RWPE1 (cell line): ENCODE measurements at regions not wholly inside any gene's neighbourhood (a gene's known extent, or its start where the extent isn't known, plus 50 kb on each side); places are given as distances from the start of the nearest gene placed in this dataset.

Experiments
- CTCF ChIA-PET: fragments of 350-600 bp; sonication (Branson Sonifier 250); formaldehyde crosslinking; extraction: SDS; loops from one replicate; lab custom pipeline; 2021; lab: Yijun Ruan, JAX
- POLR2A ChIA-PET: fragments of 400-600 bp; formaldehyde crosslinking; extraction: SDS; loops from one replicate; lab custom pipeline; 2020; ENCODE audit warnings: antibody characterized with exemption; ENCODE audit not compliant: low non-redundant PET; lab: Yijun Ruan, JAX
- DNase-seq: peaks from one replicate; pipeline ENCODE4 v3.0.0; 2012; ENCODE audit warnings: low spot score
- H3K27ac ChIP-seq: fragments of 450-650 bp; 2 replicates; pipeline ENCODE4 v1.5.1; 2017
- CTCF ChIP-seq: fragments of 450-650 bp; conservative IDR thresholded peaks from 2 replicates; pipeline ENCODE4 v1.5.1; 2017; ENCODE audit warnings: low read depth, mild to moderate bottlenecking

DNA sequence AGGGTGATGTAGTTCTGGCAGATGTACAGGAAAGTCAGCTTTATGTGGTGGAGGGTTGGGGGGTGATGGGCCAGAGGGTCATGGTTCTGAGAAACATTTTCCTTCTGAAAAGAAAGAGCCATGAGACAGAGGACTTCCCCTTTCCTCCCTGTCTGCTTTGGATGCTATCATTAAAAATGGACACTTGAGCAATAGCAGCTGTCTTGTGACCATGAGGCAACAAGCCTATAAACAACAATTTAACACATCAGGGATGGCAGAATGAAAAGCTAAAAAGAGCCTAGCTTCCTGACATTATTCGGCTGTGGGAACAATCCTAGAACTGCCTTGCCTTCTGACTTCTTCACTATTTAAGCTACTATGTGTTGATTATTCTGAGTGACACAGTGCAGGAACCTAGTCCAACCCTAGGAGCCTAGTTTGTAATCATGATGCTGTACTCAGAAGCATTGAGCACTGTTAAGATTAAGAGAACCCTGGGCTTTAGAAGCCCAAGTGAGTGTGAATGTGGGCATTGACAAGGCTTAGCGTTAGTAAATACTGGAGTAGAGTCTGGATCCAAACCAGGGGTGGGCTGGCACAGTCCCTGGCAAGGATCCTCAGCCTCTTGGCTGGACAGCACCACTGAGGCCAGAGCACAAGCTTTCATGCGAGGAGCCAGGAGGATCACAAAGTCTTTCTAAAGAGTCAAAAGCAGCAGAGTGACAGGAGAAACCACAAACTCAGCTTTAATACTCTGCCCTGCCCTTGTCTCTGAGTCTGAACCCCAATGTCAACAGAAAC is 178.5 kb upstream of the EGFLAM start:
- POLR2A ChIA-PET = no interaction called here
- DNase-seq = no peak
- no peak overlapping the region for H3K27ac ChIP-seq
- CTCF ChIA-PET = no interaction called here
- TF ChIP-seq CTCF = no peak

GRCh38 chr5:38078161-38078560 is 180.2 kb upstream of the EGFLAM start:
- no peak overlapping the region for H3K27ac ChIP-seq
- POLR2A ChIA-PET = no interaction called here
- DNase-seq = peak; percentile 44
- CTCF ChIA-PET = interaction anchor here (0.7 kb wide), 1 partner anchor 320 kb away, joined by 3 read pairs; no protein-coding TSS in a partner anchor
- no peak for TF ChIP-seq CTCF

DNA sequence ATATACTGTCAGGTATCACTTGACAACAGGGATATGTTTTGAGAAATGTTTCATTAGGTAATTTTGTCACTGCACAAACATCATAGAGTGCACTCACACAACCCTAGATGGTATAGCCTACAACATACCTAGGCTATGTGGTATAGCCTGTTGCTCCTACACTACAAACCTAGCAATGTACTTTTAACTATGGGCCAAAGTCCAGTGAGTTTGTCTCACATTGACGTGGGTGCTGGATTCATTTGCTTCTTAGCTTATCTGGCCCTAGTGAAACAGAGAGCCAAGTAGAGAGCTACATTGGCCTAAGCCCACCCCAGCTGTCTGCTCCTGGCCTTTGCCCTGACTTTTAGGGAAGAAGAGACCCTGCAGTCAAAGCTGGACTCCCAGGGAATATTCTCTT is 180.7 kb upstream of the EGFLAM start:
- DNase-seq = no peak
- H3K27ac ChIP-seq = no peak overlapping the region
- POLR2A ChIA-PET = no interaction called here
- CTCF ChIA-PET = interaction anchor here (0.6 to 0.7 kb wide), 2 partner anchors 8 to 319 kb away, joined by 3 to 5 read pairs; no protein-coding TSS in a partner anchor
- TF ChIP-seq CTCF = no peak

- CTCF ChIA-PET = no interaction called here
- POLR2A ChIA-PET = no interaction called here
- DNase-seq = no peak
- H3K27ac ChIP-seq = no peak overlapping the region
- no peak for TF ChIP-seq CTCF
Observed at GRCh38 chr5:38071831-38072694, 186.3 kb upstream of the EGFLAM start.

- CTCF ChIA-PET = interaction anchor here (0.5 kb wide), 1 partner anchor 1573 kb away, joined by 3 read pairs; no protein-coding TSS in a partner anchor
- no peak overlapping the region for H3K27ac ChIP-seq
- DNase-seq = no peak
- no peak for TF ChIP-seq CTCF
- POLR2A ChIA-PET = no interaction called here
Observed at GRCh38 chr5:38070304-38070950, 187.9 kb upstream of the EGFLAM start.

GRCh38 chr5:38069360-38069759 is 189.0 kb upstream of the EGFLAM start:
- POLR2A ChIA-PET = no interaction called here
- no peak for TF ChIP-seq CTCF
- H3K27ac ChIP-seq = no peak overlapping the region
- CTCF ChIA-PET = interaction anchor here (0.7 kb wide), 2 partner anchors 8 to 122 kb away, joined by 4 to 5 read pairs; no protein-coding TSS in a partner anchor
- peak; percentile 26 for DNase-seq
